GM19351 (cell line): ENCODE measurements at regions not wholly inside any gene's neighbourhood (a gene's known extent, or its start where the extent isn't known, plus 50 kb on each side); places are given as distances from the start of the nearest gene placed in this dataset.

ENCODE experiments used
- ATAC-seq: cut with Tn5 transposase; IDR thresholded peaks from one replicate; pipeline ENCODE4 v1.9.1; 2021; ENCODE audit warnings: mild to moderate bottlenecking, moderate library complexity; ENCODE audit not compliant: unreplicated experiment

GRCh38 chr11:29317694-29318093 is 699.1 kb downstream of the KCNA4 start:
- no peak for ATAC-seq

- ATAC-seq, result no peak
These were observed 701.6 kb downstream of the KCNA4 start for GRCh38 chr11:29315275-29315674.

GRCh38 chr11:29314211-29314610 is 702.6 kb downstream of the KCNA4 start:
- ATAC-seq, result no peak

GRCh38 chr11:29312812-29313211 is 704.0 kb downstream of the KCNA4 start:
- ATAC-seq, result no peak

- no peak for ATAC-seq
These were observed 706.0 kb downstream of the KCNA4 start for GRCh38 chr11:29310725-29311342.

- no peak for ATAC-seq
These were observed 706.8 kb downstream of the KCNA4 start for GRCh38 chr11:29309992-29310391.

GRCh38 chr11:29306527-29306926 is 710.3 kb downstream of the KCNA4 start:
- ATAC-seq, result no peak

GRCh38 chr11:29305456-29306232 is 711.2 kb downstream of the KCNA4 start:
- ATAC-seq, result no peak

GRCh38 chr11:29300420-29300819 is 716.4 kb downstream of the KCNA4 start:
- ATAC-seq, result no peak

- no peak for ATAC-seq
These were observed 720.1 kb downstream of the KCNA4 start for GRCh38 chr11:29296680-29297079.

GRCh38 chr11:29293825-29294224 is 723.0 kb downstream of the KCNA4 start:
- peak; percentile 73 for ATAC-seq

- no peak for ATAC-seq
These were observed 734.7 kb downstream of the KCNA4 start for GRCh38 chr11:29282088-29282487.

GRCh38 chr11:29281271-29281777 is 735.5 kb downstream of the KCNA4 start:
- no peak for ATAC-seq

- ATAC-seq, result no peak
These were observed 736.4 kb downstream of the KCNA4 start for GRCh38 chr11:29280452-29280851.

GRCh38 chr11:29279716-29280115 is 737.1 kb downstream of the KCNA4 start:
- ATAC-seq, result no peak

GRCh38 chr11:29272019-29272654 is 744.7 kb downstream of the KCNA4 start:
- no peak for ATAC-seq

GRCh38 chr11:29271616-29272015 is 745.2 kb downstream of the KCNA4 start:
- ATAC-seq, result no peak

- ATAC-seq, result no peak
These were observed 748.1 kb downstream of the KCNA4 start for GRCh38 chr11:29268733-29269132.

GRCh38 chr11:29265792-29266191 is 751.0 kb downstream of the KCNA4 start:
- ATAC-seq, result no peak

GRCh38 chr11:29265381-29265780 is 751.4 kb downstream of the KCNA4 start:
- ATAC-seq, result no peak

GRCh38 chr11:29263971-29264682 is 752.7 kb downstream of the KCNA4 start:
- ATAC-seq, result no peak
